Nephron (organoid): ENCODE measurements at regions not wholly inside any gene's neighbourhood (a gene's known extent, or its start where the extent isn't known, plus 50 kb on each side); places are given as distances from the start of the nearest gene placed in this dataset.

Source experiments
- H3K27ac Mint-ChIP-seq, 3 experiments: 2 replicates each; pipeline ENCODE4 v1.8.0; 2020; ENCODE audit warnings: mixed read lengths in 3 of 3, mild to moderate bottlenecking in 2 of 3, moderate library complexity in 1 of 3
- H3K27me3 Mint-ChIP-seq: 2 replicates; pipeline ENCODE4 v1.8.0; 2021; ENCODE audit warnings: low read depth, mild to moderate bottlenecking, moderate library complexity, mixed read lengths
- H3K36me3 Mint-ChIP-seq: 2 replicates; pipeline ENCODE4 v1.8.0; 2020; ENCODE audit warnings: low read depth, mixed read lengths
- H3K4me1 Mint-ChIP-seq: 2 replicates; pipeline ENCODE4 v1.8.0; 2020; ENCODE audit warnings: mixed read lengths
- H3K4me3 Mint-ChIP-seq, 3 experiments: 2 replicates each; pipeline ENCODE4 v1.8.0; 2020; ENCODE audit warnings: mild to moderate bottlenecking in 3 of 3, mixed read lengths in 3 of 3, moderate library complexity in 2 of 3
- H3K9me3 Mint-ChIP-seq: 2 replicates; pipeline ENCODE4 v1.8.0; 2020; ENCODE audit warnings: mixed read lengths
- CTCF ChIP-seq, 3 experiments: fragments of 200-600 bp; sonication (generic); IDR thresholded peaks; one replicate each; pipeline ENCODE4 v1.5.0; 2021; ENCODE audit warnings: antibody characterized with exemption in 3 of 3; ENCODE audit not compliant: unreplicated experiment in 3 of 3

- H3K4me3 Mint-ChIP-seq: no peak overlapping the region
- no peak for TF ChIP-seq CTCF (IDR thresholded peaks at IDR 0.05; ENCODE audit: unreplicated experiment in 3 of 3)
- no peak overlapping the region for H3K27ac Mint-ChIP-seq
- peaks cover 6% of the 10 kb centered on the region for H3K36me3 Mint-ChIP-seq
- no peaks in the 10 kb centered on the region for H3K4me1 Mint-ChIP-seq
- no peaks in the 10 kb centered on the region for H3K27me3 Mint-ChIP-seq
- H3K9me3 Mint-ChIP-seq: no peaks in the 10 kb centered on the region
Measured at GRCh38 chr3:124084022-124084881, 92.3 kb upstream of the ROPN1 start.

GRCh38 chr3:124088801-124089200 lies 96.9 kb upstream of the ROPN1 start:
- H3K27me3 Mint-ChIP-seq: no peaks in the 10 kb centered on the region
- H3K4me3 Mint-ChIP-seq: no peak overlapping the region
- H3K9me3 Mint-ChIP-seq: no peaks in the 10 kb centered on the region
- peaks cover 36% of the 10 kb centered on the region for H3K4me1 Mint-ChIP-seq
- no peak overlapping the region for H3K27ac Mint-ChIP-seq
- TF ChIP-seq CTCF (IDR thresholded peaks at IDR 0.05; ENCODE audit: unreplicated experiment in 3 of 3): no peak
- H3K36me3 Mint-ChIP-seq: peaks cover 6% of the 10 kb centered on the region

- Mint-ChIP-seq H3K9me3 (no peaks in the 10 kb centered on the region), H3K27ac (no peak overlapping the region), H3K36me3 (peaks cover 6% of the 10 kb centered on the region)
Measured at GRCh38 chr3:124089214-124089613, 97.3 kb upstream of the ROPN1 start.

GRCh38 chr3:124091716-124092115 lies 99.8 kb upstream of the ROPN1 start:
- H3K27ac Mint-ChIP-seq: peak overlapping the region in 2 of 3 experiments; percentile 28 to 69
- H3K9me3 Mint-ChIP-seq: no peaks in the 10 kb centered on the region
- peaks cover 48% of the 10 kb centered on the region for H3K4me1 Mint-ChIP-seq
- no peak overlapping the region for H3K4me3 Mint-ChIP-seq
- H3K36me3 Mint-ChIP-seq: peaks cover 6% of the 10 kb centered on the region
- no peak for TF ChIP-seq CTCF (IDR thresholded peaks at IDR 0.05; ENCODE audit: unreplicated experiment in 3 of 3)
- H3K27me3 Mint-ChIP-seq: no peaks in the 10 kb centered on the region

More at GRCh38 chr3:124089214-124089613, 97.3 kb upstream of the ROPN1 start:
- Mint-ChIP-seq H3K4me3 (no peak overlapping the region), H3K4me1 (peaks cover 37% of the 10 kb centered on the region), H3K27me3 (no peaks in the 10 kb centered on the region)
- no peak for TF ChIP-seq CTCF (IDR thresholded peaks at IDR 0.05; ENCODE audit: unreplicated experiment in 3 of 3)

- no peak for TF ChIP-seq CTCF (IDR thresholded peaks at IDR 0.05; ENCODE audit: unreplicated experiment in 3 of 3)
- H3K36me3 Mint-ChIP-seq: peaks cover 6% of the 10 kb centered on the region
- H3K27me3 Mint-ChIP-seq: no peaks in the 10 kb centered on the region
- H3K4me3 Mint-ChIP-seq: no peak overlapping the region
- peak overlapping the region in 2 of 3 experiments; percentile 28 to 69 for H3K27ac Mint-ChIP-seq
- no peaks in the 10 kb centered on the region for H3K9me3 Mint-ChIP-seq
- H3K4me1 Mint-ChIP-seq: peaks cover 48% of the 10 kb centered on the region
Measured at GRCh38 chr3:124092811-124093210, 100.9 kb upstream of the ROPN1 start.

GRCh38 chr3:124094496-124094895 lies 102.6 kb upstream of the ROPN1 start:
- Mint-ChIP-seq H3K9me3 (no peaks in the 10 kb centered on the region), H3K36me3 (no peaks in the 10 kb centered on the region), H3K4me3 (no peak overlapping the region), H3K4me1 (peaks cover 52% of the 10 kb centered on the region), H3K27me3 (no peaks in the 10 kb centered on the region), H3K27ac (peak overlapping the region in 2 of 3 experiments; percentile 26 to 34)
- TF ChIP-seq CTCF (IDR thresholded peaks at IDR 0.05; ENCODE audit: unreplicated experiment in 3 of 3): no peak
